HEK293T (cell line): ENCODE measurements at regions not wholly inside any gene's neighbourhood (a gene's known extent, or its start where the extent isn't known, plus 50 kb on each side); places are given as distances from the start of the nearest gene placed in this dataset.
"Not testable (repeated sequence)": the region's sequence is repeated elsewhere in the genome, so short reads cannot be mapped to it uniquely, and the experiment has no call there.

Experiments
- CTCF ChIA-PET: fragments of 350-600 bp; formaldehyde crosslinking; extraction: SDS; loops from one replicate; lab custom pipeline; 2021; ENCODE audit warnings: antibody characterized with exemption, inconsistent platforms; lab: Yijun Ruan, JAX
- POLR2A ChIA-PET: fragments of 350-600 bp; formaldehyde crosslinking; extraction: SDS; loops from one replicate; lab custom pipeline; 2020; ENCODE audit warnings: antibody characterized with exemption, inconsistent platforms; lab: Yijun Ruan, JAX
- DNase-seq: peaks from one replicate; pipeline ENCODE4 v3.0.0; 2012; ENCODE audit warnings: mixed read lengths; ENCODE audit errors: extremely low spot score
- BHLHE40 ChIP-seq: fragments of 450-650 bp; IDR thresholded peaks from 2 replicates; pipeline ENCODE4 v1.6.1; 2016; ENCODE audit warnings: mild to moderate bottlenecking, moderate library complexity, borderline replicate concordance
- CTBP1 ChIP-seq: fragments of 450-650 bp; IDR thresholded peaks from 2 replicates; pipeline ENCODE4 v1.6.1; 2016; ENCODE audit warnings: borderline replicate concordance
- HDGF ChIP-seq: fragments of 450-650 bp; IDR thresholded peaks from 2 replicates; pipeline ENCODE4 v1.6.1; 2017; ENCODE audit warnings: antibody characterized with exemption, borderline replicate concordance
- L3MBTL2 ChIP-seq: fragments of 450-650 bp; conservative IDR thresholded peaks from 2 replicates; pipeline ENCODE4 v1.6.1; 2016; ENCODE audit warnings: mild to moderate bottlenecking
- PKNOX1 ChIP-seq: fragments of 450-650 bp; IDR thresholded peaks from 2 replicates; pipeline ENCODE4 v1.6.1; 2016
- TARDBP ChIP-seq: fragments of 450-650 bp; IDR thresholded peaks from 2 replicates; pipeline ENCODE4 v1.6.1; 2016

GRCh38 chrX:63204266-63205074 is 146.7 kb downstream of the SPIN4 start:
- CTCF ChIA-PET, DNase-seq, POLR2A ChIA-PET: not testable (repeated sequence)

- CTCF ChIA-PET, DNase-seq, POLR2A ChIA-PET: not testable (repeated sequence)
These were observed 149.1 kb downstream of the SPIN4 start for GRCh38 chrX:63201987-63202386.

GRCh38 chrX:63198693-63199092 is 152.4 kb downstream of the SPIN4 start:
- CTCF ChIA-PET, POLR2A ChIA-PET, DNase-seq: not testable (repeated sequence)

- POLR2A ChIA-PET, CTCF ChIA-PET, DNase-seq: not testable (repeated sequence)
These were observed 158.6 kb downstream of the SPIN4 start for GRCh38 chrX:63192366-63193041.

- TF ChIP-seq PKNOX1 (no peak), HDGF (no peak), BHLHE40 (no peak), L3MBTL2 (no peak), CTBP1 (no peak), TARDBP (no peak)
- DNase-seq = no peak
- CTCF ChIA-PET = no interaction called here
- POLR2A ChIA-PET = no interaction called here
These were observed 165.0 kb downstream of the SPIN4 start for GRCh38 chrX:63186137-63186536.

GRCh38 chrX:63179852-63180251 is 171.3 kb downstream of the SPIN4 start:
- CTCF ChIA-PET, DNase-seq, POLR2A ChIA-PET: not testable (repeated sequence)

- POLR2A ChIA-PET, DNase-seq, CTCF ChIA-PET: not testable (repeated sequence)
These were observed 174.6 kb downstream of the SPIN4 start for GRCh38 chrX:63176578-63176977.

GRCh38 chrX:63173841-63174718 is 177.1 kb downstream of the SPIN4 start:
- POLR2A ChIA-PET, CTCF ChIA-PET, DNase-seq: not testable (repeated sequence)

- CTCF ChIA-PET, DNase-seq, POLR2A ChIA-PET: not testable (repeated sequence)
These were observed 181.7 kb downstream of the SPIN4 start for GRCh38 chrX:63169416-63169815.

- DNase-seq, POLR2A ChIA-PET, CTCF ChIA-PET: not testable (repeated sequence)
These were observed 182.2 kb downstream of the SPIN4 start for GRCh38 chrX:63168949-63169348.

- CTCF ChIA-PET, POLR2A ChIA-PET: not testable (repeated sequence)
These were observed 184.1 kb downstream of the SPIN4 start for GRCh38 chrX:63167002-63167401.

GRCh38 chrX:63160994-63161393 is 190.1 kb downstream of the SPIN4 start:
- POLR2A ChIA-PET, CTCF ChIA-PET, DNase-seq: not testable (repeated sequence)

More at GRCh38 chrX:63167002-63167401, 184.1 kb downstream of the SPIN4 start:
- DNase-seq = not testable (repeated sequence)

GRCh38 chrX:63160340-63160739 is 190.8 kb downstream of the SPIN4 start:
- DNase-seq, CTCF ChIA-PET: not testable (repeated sequence)

GRCh38 chrX:63145526-63145925 is 205.6 kb downstream of the SPIN4 start:
- DNase-seq, POLR2A ChIA-PET, CTCF ChIA-PET: not testable (repeated sequence)

More at GRCh38 chrX:63160340-63160739, 190.8 kb downstream of the SPIN4 start:
- POLR2A ChIA-PET = not testable (repeated sequence)

- DNase-seq, CTCF ChIA-PET, POLR2A ChIA-PET: not testable (repeated sequence)
These were observed 208.5 kb downstream of the SPIN4 start for GRCh38 chrX:63142588-63142987.

GRCh38 chrX:63135859-63136258 is 215.3 kb downstream of the SPIN4 start:
- CTCF ChIA-PET, DNase-seq, POLR2A ChIA-PET: not testable (repeated sequence)
